ENCODE measurements at regions not wholly inside any gene's neighbourhood (a gene's known extent, or its start where the extent isn't known, plus 50 kb on each side); places are given as distances from the start of the nearest gene placed in this dataset.

DNA sequence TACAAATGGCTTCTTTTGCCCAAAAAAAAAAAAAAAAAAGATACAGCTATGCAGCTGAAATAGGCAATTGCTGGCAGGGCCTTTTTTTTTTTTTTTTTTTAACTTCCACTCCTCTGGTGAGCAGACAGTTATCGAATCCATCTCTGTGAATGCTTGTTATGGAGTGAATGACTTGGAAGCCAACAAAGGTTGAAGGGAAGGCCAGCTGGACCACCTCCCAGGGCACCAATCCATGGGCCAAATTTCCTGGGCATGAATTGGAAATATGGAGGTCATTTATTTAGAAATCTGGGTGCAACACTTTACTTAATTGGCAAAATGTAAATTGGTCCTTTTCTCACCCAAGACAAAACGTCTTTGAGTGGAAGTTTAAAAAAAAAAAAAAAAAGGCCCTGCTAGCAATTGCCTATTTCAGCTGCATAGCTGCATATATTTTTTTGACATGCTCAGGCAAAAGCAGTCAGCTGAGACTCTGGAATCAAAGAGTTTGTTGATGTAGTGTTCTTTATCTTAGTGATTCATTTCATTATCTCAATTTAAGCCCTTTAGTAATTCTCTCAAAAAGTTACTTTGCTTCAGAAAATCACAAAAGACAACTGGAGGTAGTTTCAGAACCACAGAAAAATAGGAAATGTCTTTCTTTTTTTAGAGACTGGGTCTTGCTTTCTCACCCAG is 392.2 kb upstream of the KLF4 start:
- DNase-seq = no peak

DNA sequence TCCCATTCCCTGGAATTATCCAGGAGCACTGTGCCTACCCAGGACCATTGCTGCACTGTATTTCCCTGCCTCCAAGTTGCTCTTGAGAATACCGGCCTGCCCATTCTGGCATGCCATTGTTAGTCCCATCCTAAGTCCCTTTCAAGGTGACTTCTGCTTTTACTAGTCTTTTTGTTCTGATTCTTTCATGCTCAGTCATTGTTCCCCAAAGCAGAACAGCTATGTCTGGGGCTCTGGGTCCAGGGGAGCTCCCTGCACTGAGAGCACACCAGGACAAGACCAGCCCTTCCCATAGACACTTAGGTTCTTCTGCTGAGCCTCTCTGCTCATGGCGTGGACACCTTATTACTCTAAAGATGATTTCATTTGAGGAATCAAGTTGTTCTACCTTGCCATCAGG is 388.9 kb upstream of the KLF4 start:
- DNase-seq = no peak

DNA sequence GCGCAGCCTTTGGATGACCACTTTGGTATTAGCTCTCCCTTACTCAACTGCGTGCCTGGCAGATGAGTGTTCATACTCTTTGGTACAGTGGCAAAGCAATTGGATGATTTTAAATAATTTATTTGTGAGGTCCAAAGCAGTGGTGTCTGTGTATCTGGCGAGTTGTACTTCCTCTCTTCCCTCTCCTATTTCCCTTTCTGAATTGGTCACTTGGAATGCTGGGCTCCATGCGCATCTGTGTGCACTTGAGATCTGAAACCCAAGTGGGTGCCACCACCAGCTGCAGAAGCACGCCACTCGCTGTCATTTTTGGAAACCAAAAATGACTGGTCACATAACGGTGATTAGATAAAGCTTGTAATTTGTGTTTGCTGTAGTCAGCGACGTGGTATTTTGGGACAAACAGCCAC is 386.0 kb upstream of the KLF4 start:
- no peak for DNase-seq

DNA sequence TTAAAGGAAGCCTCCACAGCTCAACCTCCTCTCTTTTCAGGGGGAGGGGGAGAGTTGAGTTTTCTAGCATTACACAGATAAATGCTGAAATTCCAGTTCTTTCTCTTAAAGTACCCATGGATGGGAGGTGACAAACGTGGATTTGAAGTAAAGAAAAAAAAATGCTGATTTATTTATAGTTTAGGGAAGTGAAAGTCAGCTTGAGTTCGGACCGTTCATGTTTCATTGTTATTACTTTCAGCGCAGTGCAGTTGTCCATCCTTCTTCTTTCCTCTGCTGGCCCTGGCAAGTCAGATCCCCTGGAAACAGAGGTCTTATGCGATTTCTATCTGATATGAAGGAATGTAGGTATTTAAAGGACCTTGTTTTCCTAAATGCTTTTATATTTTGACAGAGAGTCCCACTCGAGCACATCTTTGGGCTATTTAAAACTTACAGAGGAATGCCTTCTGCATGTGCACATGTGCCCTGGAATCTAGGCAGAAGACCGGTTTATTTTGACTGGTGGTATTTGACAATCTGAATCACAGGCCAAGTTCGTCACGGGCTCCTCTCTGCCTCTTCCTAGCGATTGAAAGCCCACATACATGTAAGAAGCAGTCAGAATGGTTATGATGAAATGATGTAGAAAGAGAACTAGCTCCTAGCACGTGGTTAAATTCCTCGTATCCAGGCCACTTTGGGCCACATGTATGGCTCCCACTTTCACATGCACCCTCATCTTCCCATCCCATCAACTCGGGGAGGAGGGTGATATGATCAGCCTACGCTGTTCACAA is 385.2 kb upstream of the KLF4 start:
- no peak for DNase-seq

DNA sequence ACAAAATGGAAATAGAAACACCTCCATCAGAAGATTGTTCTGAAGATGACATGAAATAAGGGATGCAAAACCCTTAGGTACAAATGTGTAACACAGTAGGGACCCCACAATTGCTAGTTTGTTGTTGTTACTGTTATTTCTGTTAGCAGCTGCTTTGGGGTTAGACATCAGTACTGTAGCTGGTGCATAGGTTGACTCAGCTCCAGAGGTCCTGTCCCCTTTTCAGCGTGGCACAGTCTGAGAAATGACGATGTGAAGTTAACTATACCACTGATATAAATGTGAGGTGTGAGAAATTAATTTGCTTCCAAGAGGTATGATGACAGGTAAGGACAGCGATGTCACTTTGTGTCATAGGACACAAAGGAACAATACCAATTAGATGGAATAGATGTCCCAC is 384.6 kb upstream of the KLF4 start:
- no peak for DNase-seq

DNA sequence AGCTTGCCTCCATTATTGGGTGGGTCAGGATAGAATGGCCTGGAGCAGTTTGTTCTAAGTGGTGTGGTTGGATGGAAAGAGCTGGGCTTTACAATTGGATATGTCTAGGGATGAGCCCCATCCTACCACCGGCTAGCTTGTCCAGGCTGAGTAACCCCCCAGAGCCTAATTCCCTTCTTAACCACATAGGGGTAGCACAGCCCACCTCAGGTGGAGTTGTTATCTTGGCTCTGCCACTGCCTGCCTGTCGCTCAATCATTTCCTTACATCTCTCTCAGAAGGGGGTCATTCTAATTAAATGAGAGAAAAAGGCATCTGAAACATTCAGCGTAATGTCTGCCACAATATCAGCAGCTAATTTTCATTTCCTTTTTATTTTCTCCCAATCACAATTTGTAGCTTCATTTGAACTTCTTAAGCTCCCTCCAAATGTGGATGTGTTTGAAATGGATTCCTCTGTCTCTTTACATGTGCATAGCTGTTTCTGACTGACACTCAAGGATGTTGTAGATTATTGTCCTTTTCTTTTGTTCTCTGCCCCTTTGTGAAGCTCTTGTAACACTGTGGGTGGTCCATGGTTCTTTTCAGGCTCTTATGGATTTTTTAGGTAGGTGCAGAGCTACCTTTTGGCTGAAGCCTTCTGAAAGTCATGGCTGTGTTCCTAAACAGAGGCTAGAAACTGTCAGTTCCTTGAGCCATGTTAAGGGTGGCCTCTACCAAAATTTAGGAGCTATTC is 383.1 kb upstream of the KLF4 start:
- no peak for DNase-seq

DNA sequence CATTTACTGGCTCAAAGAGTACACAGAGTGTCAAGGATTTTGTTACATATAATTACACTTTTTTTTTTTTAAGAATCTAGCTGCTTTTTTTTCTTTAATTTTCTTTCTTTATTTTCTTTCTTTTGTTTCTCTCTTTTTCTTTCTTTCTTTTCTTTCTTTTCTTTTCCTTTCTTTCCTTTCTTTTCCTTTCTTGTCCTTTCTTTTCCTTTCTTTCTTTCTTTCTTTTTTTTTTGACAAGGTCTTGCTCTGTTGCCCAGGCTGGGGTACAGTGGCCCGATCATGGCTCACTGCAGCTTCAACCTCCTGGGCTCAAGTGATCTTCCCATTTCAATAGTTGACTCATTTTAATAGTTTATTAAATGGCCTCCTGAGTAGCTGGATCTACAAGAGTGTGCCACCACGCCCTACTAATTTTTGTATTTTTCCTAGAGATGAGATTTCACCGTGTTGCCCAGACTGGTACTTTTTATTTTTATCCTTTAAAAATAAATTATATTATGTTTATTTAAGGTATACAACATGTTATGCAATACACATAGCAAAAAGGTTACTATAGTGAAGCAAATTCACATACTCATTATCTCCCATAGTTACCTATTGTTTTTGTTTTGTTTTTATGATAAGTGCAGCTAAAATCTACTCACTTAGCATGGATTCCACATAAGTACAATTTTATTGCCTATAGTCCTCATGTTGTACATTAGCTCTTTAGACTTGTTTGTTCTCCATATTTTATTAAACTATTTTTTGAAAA is 381.5 kb upstream of the KLF4 start:
- DNase-seq = no peak

DNA sequence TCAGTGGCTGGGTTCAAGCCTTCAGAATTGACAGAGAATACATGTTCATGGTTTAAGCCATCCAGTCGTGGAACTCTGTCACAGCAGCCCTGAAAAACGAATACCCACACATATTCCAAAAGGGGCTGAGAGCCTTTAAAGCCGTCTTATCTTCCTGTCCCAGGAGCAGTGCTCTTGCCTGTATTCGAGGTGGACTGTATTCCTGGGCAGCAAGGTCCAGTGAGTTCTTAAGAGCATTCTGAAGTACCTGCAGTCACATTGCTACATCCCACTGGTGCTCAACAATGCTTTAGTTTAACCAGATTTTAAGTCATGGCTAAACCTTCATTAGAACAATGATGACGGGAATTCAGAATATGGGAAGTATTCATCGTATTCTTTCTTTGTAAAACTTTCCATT is 380.7 kb upstream of the KLF4 start:
- no peak for DNase-seq

DNA sequence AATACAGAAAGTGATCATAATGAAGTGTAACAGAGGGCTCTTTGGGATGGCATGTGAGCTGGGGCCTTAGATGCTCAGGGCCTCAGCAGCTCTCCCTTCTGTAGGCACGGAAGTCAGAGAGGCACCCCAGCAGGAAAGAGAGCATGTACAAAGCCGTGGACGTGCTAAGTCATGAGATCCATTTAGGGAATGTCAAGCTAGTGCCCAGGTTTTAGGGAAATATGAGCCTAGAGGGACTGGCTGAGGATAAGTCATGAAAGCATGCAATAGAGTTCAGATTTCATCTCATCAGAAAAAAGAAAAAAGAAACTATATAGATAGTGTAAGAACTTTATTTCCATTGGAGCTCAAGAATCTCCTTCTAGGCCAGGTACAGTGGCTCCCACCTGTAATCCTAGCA is 379.5 kb upstream of the KLF4 start:
- no peak for DNase-seq

DNA sequence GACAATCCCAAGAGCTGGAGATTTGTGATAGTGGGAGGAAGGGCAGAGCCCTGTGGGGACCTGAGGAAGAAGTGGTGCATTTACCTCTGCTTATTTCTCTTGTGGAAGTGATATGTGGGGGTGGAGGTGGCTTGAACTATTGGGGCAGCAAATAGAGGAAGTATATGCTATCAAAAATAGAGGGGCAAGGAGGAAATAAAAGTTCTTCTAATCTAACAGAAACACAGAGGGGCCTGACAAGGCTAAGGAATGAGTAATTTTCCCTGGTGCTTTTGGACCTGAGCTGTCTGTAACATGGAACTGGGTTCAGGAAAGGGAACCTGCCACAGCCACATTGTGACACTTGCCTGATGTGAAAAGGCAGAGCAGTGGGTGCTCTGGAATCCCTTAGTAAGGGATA is 378.6 kb upstream of the KLF4 start:
- DNase-seq = no peak

DNA sequence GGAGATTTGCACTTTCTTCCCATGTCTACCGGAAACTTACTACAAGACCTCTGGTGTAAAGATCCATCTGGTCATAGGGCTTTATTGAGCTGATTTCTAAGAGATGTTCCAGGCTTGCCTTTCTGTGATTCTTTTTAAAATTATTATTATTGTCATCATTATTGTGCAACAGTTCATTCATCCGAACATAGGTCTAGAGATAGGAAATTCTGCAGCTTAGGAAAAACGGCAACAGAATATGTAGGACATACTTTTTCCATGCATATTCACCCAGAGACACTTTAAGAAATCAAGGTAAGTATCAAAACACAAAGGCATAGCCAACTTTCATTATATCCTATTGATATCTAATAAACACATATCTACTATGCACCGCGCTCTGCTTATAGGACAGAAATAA is 378.2 kb upstream of the KLF4 start:
- DNase-seq = no peak

DNA sequence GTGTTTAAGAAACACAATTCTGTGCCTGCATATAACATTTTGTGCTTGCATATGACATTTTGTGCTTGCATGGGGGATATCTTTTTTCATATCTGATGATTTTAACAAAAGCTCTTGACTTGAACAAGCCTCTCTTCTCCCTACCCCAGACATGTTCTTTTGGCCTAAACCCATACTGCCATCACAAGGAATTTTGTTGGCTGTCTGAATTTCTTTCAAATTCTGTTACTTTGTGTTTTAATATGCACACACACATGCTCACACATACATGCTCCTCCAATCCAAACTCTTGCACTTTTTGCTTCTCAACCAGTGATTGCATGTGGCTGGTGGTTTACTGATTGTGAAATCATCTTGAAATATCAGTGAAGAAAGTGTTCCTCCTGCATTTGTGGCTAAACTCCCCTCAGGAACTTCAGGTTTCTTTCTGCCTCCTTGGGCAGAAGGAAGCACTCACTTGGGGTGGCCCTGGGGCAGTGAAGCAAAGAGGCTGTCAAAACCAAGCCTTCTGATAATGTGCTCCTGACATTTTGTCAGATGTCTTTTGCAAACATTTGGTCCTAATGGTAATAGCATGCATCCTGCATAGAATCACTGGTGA is 377.2 kb upstream of the KLF4 start:
- DNase-seq = no peak

DNA sequence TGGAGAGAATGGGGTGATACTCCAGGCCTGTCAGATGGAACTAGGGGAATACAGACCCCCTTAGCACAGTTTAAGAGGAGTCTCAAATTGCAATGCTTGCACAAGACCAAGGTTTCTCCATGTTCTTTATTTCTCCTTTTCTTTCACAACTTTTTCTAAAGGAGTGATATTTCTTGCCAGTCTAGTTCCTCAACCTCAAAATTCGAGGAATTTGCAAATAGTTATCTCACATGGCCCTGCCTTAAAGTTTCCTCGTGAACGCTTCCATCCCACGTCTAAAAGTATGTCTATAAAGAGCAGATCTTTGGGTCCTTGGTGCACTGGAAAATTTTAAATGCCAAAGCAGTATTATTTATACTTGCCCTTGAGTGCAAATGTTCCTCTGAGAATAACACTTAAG is 373.8 kb upstream of the KLF4 start:
- no peak for DNase-seq

DNA sequence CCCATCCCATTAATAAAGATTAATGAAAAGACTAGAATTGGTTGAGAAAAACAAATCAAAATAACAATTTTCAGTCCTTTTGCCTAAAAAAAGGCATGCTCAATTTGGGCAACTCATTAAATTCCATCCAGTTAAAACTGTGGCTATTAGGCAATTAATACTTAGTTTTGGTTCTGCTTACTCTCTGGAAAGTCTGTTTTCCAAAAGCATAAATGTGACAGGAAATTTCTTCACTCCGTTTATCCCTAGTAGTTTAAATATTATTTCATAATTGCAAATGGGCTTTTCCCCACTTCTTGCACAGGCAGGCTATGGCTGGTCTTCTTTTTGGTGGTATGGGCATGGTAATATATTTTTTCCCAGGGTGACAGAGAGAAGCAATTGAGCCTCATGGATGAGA is 373.3 kb upstream of the KLF4 start:
- DNase-seq = no peak

DNA sequence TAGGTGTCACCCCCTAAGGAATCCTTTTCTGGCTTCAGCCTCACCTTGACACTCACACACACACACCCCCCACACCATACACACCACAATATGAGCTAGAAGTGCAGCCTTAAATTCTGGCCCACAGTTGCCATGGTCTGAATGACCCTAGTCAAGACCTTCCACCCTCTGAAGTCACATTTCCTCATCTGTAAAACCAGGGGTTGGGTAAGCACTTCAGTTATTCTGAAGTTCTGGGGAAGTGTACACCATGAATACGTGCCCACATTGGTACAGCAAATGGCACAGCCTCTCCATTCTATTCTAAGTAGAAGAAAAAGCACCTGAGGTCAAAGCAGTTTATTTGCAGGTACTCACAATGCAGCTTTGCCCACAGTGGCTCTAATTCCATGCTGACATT is 372.8 kb upstream of the KLF4 start:
- DNase-seq = no peak

DNA sequence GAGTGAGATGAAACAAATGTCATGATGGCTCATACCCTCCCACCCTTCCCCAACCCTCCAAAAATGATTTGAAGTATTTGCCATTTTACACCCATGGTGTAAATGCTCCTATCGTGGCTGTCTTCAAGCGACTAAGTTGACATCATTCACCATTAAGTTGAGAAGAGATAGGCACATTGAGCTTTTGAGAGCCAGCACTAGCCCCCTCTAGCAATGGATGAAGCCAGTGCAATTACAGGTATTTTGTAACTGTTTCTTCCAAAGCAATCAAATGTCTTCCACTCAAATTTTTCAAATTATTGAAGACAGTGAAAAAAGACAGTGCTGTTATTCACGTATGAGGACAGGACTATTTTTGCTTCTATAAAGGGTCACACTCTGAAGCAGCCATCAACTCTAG is 371.5 kb upstream of the KLF4 start:
- DNase-seq = no peak

DNA sequence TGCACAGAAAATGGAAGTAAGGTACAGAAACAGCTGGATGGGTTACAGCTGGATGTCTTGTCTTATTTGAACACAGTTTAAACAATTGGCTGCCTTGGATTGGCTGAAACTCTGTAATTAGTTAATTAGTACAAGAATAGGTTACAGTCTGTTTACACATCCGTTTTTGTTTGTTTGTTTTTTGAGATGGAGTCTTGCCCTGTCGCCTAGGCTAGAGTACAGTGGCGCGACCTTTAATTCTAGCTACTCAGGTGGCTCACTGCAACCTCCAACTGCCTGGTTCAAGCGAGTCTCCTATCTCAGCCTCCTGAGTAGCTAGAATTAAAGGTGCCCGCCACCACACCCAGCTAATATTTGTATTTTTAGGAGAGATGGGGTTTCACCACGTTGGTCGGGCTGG is 368.7 kb upstream of the KLF4 start:
- DNase-seq = no peak

DNA sequence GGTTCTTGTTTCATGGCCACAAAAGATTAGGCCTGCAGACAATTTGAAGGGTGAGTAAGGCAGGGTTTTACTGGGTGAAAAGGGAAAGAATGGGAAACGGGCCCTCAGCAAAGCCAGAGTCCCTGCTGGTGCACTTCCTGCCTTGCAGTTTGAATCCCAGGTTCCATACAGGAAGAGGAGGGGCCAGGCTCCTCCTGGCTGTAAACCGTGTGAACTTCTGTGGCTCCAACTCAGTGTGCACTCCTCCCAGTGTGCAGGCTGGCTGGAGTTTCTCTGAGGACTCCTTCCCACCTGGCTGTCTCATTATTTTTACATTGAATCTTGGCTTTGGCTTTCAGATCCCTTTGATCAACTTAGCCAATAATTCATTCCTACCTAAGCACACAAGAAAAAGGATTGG is 367.1 kb upstream of the KLF4 start:
- DNase-seq = no peak

DNA sequence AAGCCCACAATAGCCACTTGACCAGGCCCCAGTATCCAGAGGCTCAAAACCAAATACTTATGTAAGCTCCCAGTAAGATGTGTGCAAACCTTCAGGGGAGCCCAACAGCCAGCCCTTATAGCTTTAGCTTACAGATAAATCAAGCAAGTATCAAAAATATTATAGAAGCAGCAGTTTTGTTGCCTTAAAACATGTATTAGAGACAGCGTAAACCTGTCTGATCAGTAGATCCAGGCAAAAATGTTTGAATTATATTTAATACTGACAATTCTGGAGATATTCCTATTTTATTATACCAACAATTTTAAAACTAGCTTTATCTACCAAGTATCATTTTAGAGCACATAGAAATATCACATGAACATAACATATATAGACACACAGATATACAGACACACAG is 365.6 kb upstream of the KLF4 start:
- no peak for DNase-seq

DNA sequence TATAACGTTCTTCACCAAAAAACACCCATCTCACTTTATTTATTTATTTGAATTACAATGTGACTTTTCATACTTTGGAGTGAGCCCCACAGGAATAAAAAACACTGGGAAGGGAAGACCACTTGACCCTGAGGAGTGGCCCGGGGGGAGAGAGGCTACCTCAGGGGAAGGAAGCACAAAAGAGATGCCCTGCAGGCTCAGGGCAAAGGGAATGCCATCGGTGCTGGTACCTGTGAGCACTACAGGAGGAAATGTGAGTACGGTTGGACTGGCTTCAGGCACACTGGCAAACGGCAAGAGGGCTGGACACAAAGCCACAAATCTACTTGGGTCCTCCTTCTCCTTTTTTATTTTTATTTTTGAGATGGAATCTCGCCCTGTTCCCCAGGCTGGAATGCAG is 363.9 kb upstream of the KLF4 start:
- DNase-seq = no peak

DNA sequence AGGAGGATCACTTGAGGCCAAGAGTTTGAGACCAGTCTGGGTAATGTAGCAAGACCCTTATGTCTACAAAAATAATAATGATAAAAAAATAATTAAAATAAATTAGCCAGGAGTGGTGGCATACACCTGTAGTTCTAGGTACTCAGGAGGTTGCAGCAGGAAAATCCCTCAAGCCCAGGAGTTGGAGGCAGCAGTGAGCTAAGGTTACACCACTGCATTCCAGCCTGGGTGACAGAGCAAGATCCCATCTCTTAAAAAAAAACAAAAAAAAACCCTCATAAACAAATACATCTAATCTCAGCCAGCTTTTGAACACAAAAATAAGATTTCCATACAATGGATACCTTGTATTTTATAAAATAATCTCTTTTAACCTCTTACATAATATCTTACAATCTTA is 363.3 kb upstream of the KLF4 start:
- no peak for DNase-seq

DNA sequence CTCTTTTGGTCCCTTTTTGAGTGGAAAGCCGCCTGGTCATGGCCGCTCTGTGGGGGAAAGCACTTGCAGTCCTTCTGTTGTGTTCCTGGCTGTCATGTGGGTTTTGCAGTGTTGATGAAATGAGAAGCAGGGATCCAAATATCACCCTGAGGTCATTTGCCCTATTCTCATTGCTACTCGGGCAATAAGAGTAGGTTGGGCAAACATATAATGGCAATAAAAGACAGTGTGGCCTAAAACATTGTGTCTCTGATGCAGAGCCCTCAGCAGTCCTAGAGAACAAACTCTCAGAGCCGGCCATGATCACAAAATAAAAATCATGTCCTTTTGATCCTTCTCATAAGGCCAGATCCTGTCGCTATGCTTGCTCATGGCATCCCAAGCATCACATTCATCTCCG is 361.1 kb upstream of the KLF4 start:
- no peak for DNase-seq

Data from CD4-positive, alpha-beta T cell treated with Interleukin-1 beta for 1 hour (primary cell).